COLO668 (cell line): ENCODE measurements at regions not wholly inside any gene's neighbourhood (a gene's known extent, or its start where the extent isn't known, plus 50 kb on each side); places are given as distances from the start of the nearest gene placed in this dataset.
A peak's percentile ranks its signal among the peaks of the same experiment; 100 is the strongest.

Experiments
- DNase-seq: peaks from one replicate; lab custom pipeline; 2025; ENCODE audit not compliant: unreplicated experiment; lab: John Stamatoyannopoulos, UW

- DNase-seq, result no peak
These were observed 190.4 kb upstream of the IER5L start for GRCh38 chr9:129368444-129368978.

- no peak for DNase-seq
These were observed 189.2 kb upstream of the IER5L start for GRCh38 chr9:129367287-129367686.

GRCh38 chr9:129365196-129365595 lies 187.1 kb upstream of the IER5L start:
- no peak for DNase-seq

- DNase-seq, result no peak
These were observed 185.3 kb upstream of the IER5L start for GRCh38 chr9:129363216-129363873.

GRCh38 chr9:129362287-129363000 lies 184.4 kb upstream of the IER5L start:
- DNase-seq, result peak; percentile 13

GRCh38 chr9:129361196-129361595 lies 183.1 kb upstream of the IER5L start:
- no peak for DNase-seq

- DNase-seq, result no peak
These were observed 182.0 kb upstream of the IER5L start for GRCh38 chr9:129359916-129360536.

GRCh38 chr9:129359162-129359811 lies 181.2 kb upstream of the IER5L start:
- DNase-seq, result no peak

GRCh38 chr9:129358621-129359154 lies 180.6 kb upstream of the IER5L start:
- no peak for DNase-seq

GRCh38 chr9:129357773-129358245 lies 179.7 kb upstream of the IER5L start:
- DNase-seq, result no peak

- no peak for DNase-seq
These were observed 179.1 kb upstream of the IER5L start for GRCh38 chr9:129356871-129357772.

- DNase-seq, result no peak
These were observed 177.6 kb upstream of the IER5L start for GRCh38 chr9:129355631-129356030.

GRCh38 chr9:129354498-129354897 lies 176.4 kb upstream of the IER5L start:
- no peak for DNase-seq

GRCh38 chr9:129353697-129354336 lies 175.8 kb upstream of the IER5L start:
- DNase-seq, result no peak

GRCh38 chr9:129352146-129352865 lies 174.2 kb upstream of the IER5L start:
- no peak for DNase-seq

GRCh38 chr9:129351642-129352145 lies 173.6 kb upstream of the IER5L start:
- DNase-seq, result no peak

GRCh38 chr9:129351058-129351641 lies 173.1 kb upstream of the IER5L start:
- DNase-seq, result no peak
